Right lobe of liver (tissue), 4 donors: ENCODE measurements at regions not wholly inside any gene's neighbourhood (a gene's known extent, or its start where the extent isn't known, plus 50 kb on each side); places are given as distances from the start of the nearest gene placed in this dataset.

Source experiments
- CTCF ChIP-seq, 4 donors: fragments of 200-600 bp in 3 of 4; fragments of 450-650 bp in 1 of 4; IDR thresholded peaks; one replicate each; pipeline versions ENCODE4 v1.5.1 to v1.8.0; 2016 to 2022; ENCODE audit warnings: antibody characterized with exemption in 4 of 4, mild to moderate bottlenecking in 2 of 4
- POLR2A ChIP-seq: fragments of 450-650 bp; IDR thresholded peaks from one replicate; pipeline ENCODE4 v1.6.1; 2017; ENCODE audit warnings: antibody characterized with exemption, mild to moderate bottlenecking
- donor health status: DM: no; HTN: no; CAD: no.
- donor health status: DM: no; HTN: no; CAD: no.
- donor health status: DM: no; HTN: yes; CAD: no.

- no peak for TF ChIP-seq CTCF (IDR thresholded peaks at IDR 0.05)
- TF ChIP-seq POLR2A, result no peak
Measured at GRCh38 chr2:220446106-220446712, 818.8 kb downstream of the SLC4A3 start.
